OCI-LY1 (cell line): ENCODE measurements at regions not wholly inside any gene's neighbourhood (a gene's known extent, or its start where the extent isn't known, plus 50 kb on each side); places are given as distances from the start of the nearest gene placed in this dataset.

Experiments
- H2AFZ ChIP-seq: fragments of 200-600 bp; sonication (generic), shearing (Covaris generic); 2 replicates; pipeline ENCODE4 v1.6.0; 2014; ENCODE audit warnings: antibody characterized with exemption, mild to moderate bottlenecking, low read length
- H3F3A ChIP-seq: fragments of 200-600 bp; sonication (generic), shearing (Covaris generic); 2 replicates; pipeline ENCODE4 v1.6.0; 2014; ENCODE audit warnings: mild to moderate bottlenecking, antibody characterized with exemption, low read length, moderate library complexity; ENCODE audit not compliant: insufficient read depth
- H3K27ac ChIP-seq: fragments of 200-600 bp; sonication (generic); 2 replicates; pipeline ENCODE4 v1.5.1; 2014; ENCODE audit warnings: low read length, mixed run types, mild to moderate bottlenecking, low read depth; ENCODE audit not compliant: poor library complexity, severe bottlenecking
- H3K27me3 ChIP-seq: fragments of 200-600 bp; sonication (generic); 2 replicates; pipeline ENCODE4 v1.6.0; 2014; ENCODE audit warnings: antibody characterized with exemption, mild to moderate bottlenecking, low read length, moderate library complexity; ENCODE audit not compliant: insufficient read depth
- H3K36me3 ChIP-seq: fragments of 200-600 bp; sonication (generic); 2 replicates; pipeline ENCODE4 v1.6.1; 2014; ENCODE audit warnings: mild to moderate bottlenecking, antibody characterized with exemption, low read length, moderate library complexity, mixed read lengths; ENCODE audit not compliant: insufficient read depth
- H3K4me1 ChIP-seq: fragments of 200-600 bp; sonication (generic); 2 replicates; pipeline ENCODE4 v1.5.1; 2014; ENCODE audit warnings: mild to moderate bottlenecking, low read length, moderate library complexity; ENCODE audit not compliant: insufficient read depth, severe bottlenecking
- H3K4me2 ChIP-seq: fragments of 200-600 bp; sonication (generic), shearing (Covaris generic); 2 replicates; pipeline ENCODE4 v1.6.1; 2014; ENCODE audit warnings: low read length
- H3K4me3 ChIP-seq: fragments of 200-600 bp; sonication (generic); 2 replicates; pipeline ENCODE4 v1.5.1; 2014; ENCODE audit warnings: low read length, low read depth, mild to moderate bottlenecking, mixed read lengths; ENCODE audit not compliant: poor library complexity, severe bottlenecking
- H3K79me2 ChIP-seq: fragments of 200-600 bp; shearing (Covaris generic); 2 replicates; pipeline ENCODE4 v1.6.1; 2016; ENCODE audit warnings: mixed run types, low read length, mixed read lengths; ENCODE audit not compliant: insufficient read depth
- H3K9ac ChIP-seq: fragments of 200-600 bp; sonication (generic), shearing (Covaris generic); 2 replicates; pipeline ENCODE4 v1.6.1; 2014; ENCODE audit warnings: mild to moderate bottlenecking, low read length, mixed read lengths
- H3K9me2 ChIP-seq: fragments of 200-600 bp; sonication (generic), shearing (Covaris generic); 2 replicates; pipeline ENCODE4 v1.6.1; 2014; ENCODE audit warnings: low read depth, mild to moderate bottlenecking, low read length, mixed read lengths
- H3K9me3 ChIP-seq: fragments of 200-600 bp; shearing (Covaris generic); 2 replicates; pipeline ENCODE4 v1.6.1; 2014; ENCODE audit warnings: low read length, mixed read lengths
- H4K20me1 ChIP-seq: fragments of 200-600 bp; sonication (generic), shearing (Covaris generic); 2 replicates; pipeline ENCODE4 v1.6.0; 2016; ENCODE audit warnings: mild to moderate bottlenecking, low read length; ENCODE audit not compliant: insufficient read depth
- EZH2 ChIP-seq: fragments of 200-600 bp; sonication (generic), shearing (Covaris generic); IDR thresholded peaks from 2 replicates; pipeline ENCODE4 v1.8.0; 2017; ENCODE audit warnings: borderline replicate concordance, mixed run types, mild to moderate bottlenecking, antibody characterized with exemption, low read length, moderate library complexity, mixed read lengths
- TF ChIP-seq, protein P1 (sequence below): fragments of 200-600 bp; sonication (generic), shearing (Covaris generic); IDR thresholded peaks from 2 replicates; pipeline ENCODE4 v1.5.1; 2017; ENCODE audit warnings: mild to moderate bottlenecking, antibody characterized with exemption, low read length, moderate library complexity, mixed read lengths

DNA sequence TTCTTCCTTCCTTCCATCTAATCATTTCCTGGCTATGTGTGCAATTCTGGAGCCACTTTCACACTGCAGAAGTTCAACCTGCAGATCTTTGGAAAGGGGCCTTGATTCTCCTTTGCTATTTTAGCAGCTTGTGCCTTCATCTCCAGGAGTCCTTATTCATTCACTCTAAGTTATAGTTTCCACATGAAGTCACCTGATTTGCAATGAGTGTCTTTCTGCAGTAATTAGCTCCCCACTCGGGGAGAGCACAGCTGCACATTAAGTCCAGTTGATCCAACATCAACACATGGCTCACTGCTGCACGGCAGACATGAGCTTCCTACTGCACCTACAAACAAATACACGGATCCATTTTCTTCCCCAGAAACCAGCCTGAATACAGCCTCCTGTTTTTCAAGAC lies 323.1 kb upstream of the TNP1 start:
- H3K4me1 ChIP-seq: no peaks in the 10 kb centered on the region
- no peaks in the 10 kb centered on the region for H3K27me3 ChIP-seq
- H3K9me3 ChIP-seq: no peaks in the 10 kb centered on the region
- no peaks in the 10 kb centered on the region for H4K20me1 ChIP-seq
- no peaks in the 10 kb centered on the region for H3F3A ChIP-seq
- H3K36me3 ChIP-seq: no peaks in the 10 kb centered on the region
- TF ChIP-seq EZH2: no peak
- TF ChIP-seq, protein P1, sequence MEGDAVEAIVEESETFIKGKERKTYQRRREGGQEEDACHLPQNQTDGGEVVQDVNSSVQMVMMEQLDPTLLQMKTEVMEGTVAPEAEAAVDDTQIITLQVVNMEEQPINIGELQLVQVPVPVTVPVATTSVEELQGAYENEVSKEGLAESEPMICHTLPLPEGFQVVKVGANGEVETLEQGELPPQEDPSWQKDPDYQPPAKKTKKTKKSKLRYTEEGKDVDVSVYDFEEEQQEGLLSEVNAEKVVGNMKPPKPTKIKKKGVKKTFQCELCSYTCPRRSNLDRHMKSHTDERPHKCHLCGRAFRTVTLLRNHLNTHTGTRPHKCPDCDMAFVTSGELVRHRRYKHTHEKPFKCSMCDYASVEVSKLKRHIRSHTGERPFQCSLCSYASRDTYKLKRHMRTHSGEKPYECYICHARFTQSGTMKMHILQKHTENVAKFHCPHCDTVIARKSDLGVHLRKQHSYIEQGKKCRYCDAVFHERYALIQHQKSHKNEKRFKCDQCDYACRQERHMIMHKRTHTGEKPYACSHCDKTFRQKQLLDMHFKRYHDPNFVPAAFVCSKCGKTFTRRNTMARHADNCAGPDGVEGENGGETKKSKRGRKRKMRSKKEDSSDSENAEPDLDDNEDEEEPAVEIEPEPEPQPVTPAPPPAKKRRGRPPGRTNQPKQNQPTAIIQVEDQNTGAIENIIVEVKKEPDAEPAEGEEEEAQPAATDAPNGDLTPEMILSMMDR: no peak
- H2AFZ ChIP-seq: no peak overlapping the region
- H3K9me2 ChIP-seq: no peaks in the 10 kb centered on the region
- no peak overlapping the region for H3K9ac ChIP-seq
- H3K4me3 ChIP-seq: no peak overlapping the region
- no peaks in the 10 kb centered on the region for H3K79me2 ChIP-seq
- no peak overlapping the region for H3K4me2 ChIP-seq
- H3K27ac ChIP-seq: no peak overlapping the region

DNA sequence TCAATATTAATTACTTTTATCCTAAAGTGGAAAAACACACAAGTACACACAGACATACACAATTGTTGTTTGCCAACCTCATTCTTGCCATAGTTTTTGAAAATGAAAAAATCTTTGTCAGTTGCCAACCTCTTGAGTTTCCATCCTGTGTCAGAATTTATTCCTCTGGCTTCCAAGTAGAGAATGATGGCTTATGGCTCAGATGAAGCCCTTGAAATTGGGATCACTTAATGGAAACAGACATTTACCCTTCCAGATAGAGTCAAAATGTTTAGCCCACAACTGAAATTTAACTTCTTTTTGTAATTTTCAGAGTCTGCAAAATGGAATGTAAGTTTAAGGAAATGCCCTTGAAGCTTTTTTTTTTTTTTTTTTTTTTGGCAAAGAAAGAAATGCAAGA lies 321.6 kb upstream of the TNP1 start:
- Histone ChIP-seq H3F3A (no peaks in the 10 kb centered on the region), H3K27ac (no peak overlapping the region), H3K9ac (no peak overlapping the region), H4K20me1 (no peaks in the 10 kb centered on the region), H3K79me2 (no peaks in the 10 kb centered on the region), H2AFZ (no peak overlapping the region), H3K36me3 (no peaks in the 10 kb centered on the region), H3K9me3 (no peaks in the 10 kb centered on the region), H3K4me3 (no peak overlapping the region), H3K9me2 (no peaks in the 10 kb centered on the region), H3K4me2 (no peak overlapping the region), H3K4me1 (no peaks in the 10 kb centered on the region), H3K27me3 (no peaks in the 10 kb centered on the region)
- TF ChIP-seq EZH2: no peak
- TF ChIP-seq, protein P1: no peak

DNA sequence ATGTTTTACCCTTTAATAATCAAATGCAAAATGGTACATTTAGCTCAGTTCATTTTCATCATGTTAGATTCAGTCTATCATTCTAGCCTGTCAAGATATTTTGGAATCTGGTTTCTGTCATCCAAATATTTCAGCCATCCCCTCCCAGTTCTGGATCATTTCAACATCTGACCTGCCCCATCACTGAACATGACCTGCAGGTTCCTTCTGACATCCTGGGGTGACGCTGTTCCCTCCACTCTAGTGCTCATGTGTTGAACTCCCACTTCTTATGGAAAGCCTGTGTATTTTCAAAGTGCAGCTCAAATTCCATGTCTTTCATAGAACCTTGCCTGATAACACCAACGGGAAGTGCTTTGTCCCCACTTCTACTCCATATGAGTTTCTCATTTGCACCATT lies 320.0 kb upstream of the TNP1 start:
- no peaks in the 10 kb centered on the region for H3K36me3 ChIP-seq
- no peaks in the 10 kb centered on the region for H3K9me2 ChIP-seq
- no peak for TF ChIP-seq EZH2
- TF ChIP-seq, protein P1: no peak
- no peaks in the 10 kb centered on the region for H3K27me3 ChIP-seq
- no peaks in the 10 kb centered on the region for H3K4me1 ChIP-seq
- H3F3A ChIP-seq: no peaks in the 10 kb centered on the region
- H2AFZ ChIP-seq: no peak overlapping the region
- no peaks in the 10 kb centered on the region for H3K79me2 ChIP-seq
- no peaks in the 10 kb centered on the region for H3K9me3 ChIP-seq
- H3K4me2 ChIP-seq: no peak overlapping the region
- no peak overlapping the region for H3K4me3 ChIP-seq
- no peaks in the 10 kb centered on the region for H4K20me1 ChIP-seq
- no peak overlapping the region for H3K9ac ChIP-seq
- H3K27ac ChIP-seq: no peak overlapping the region
